H1 (cell line): ENCODE measurements at regions not wholly inside any gene's neighbourhood (a gene's known extent, or its start where the extent isn't known, plus 50 kb on each side); places are given as distances from the start of the nearest gene placed in this dataset.

Experiments
- CTCF ChIA-PET: fragments of 300-600 bp; sonication (Branson Sonifier 250); formaldehyde crosslinking; loops from one replicate; lab custom pipeline; 2021; ENCODE audit not compliant: partially characterized antibody; lab: Charles Lee
- POLR2A ChIA-PET: fragments of 300-600 bp; sonication (Branson Sonifier 250); formaldehyde crosslinking; loops from one replicate; lab custom pipeline; 2021; ENCODE audit warnings: inconsistent platforms; ENCODE audit not compliant: partially characterized antibody; lab: Charles Lee
- DNase-seq, 2 experiments: peaks; one replicate each; pipeline versions ENCODE4 v3.0.0 to v3.0.0-alpha.2; 2010 to 2022; ENCODE audit warnings: low spot score in 2 of 2, low read depth in 1 of 2, mixed read lengths in 1 of 2
- FAIRE-seq: peaks from 2 replicates; lab custom pipeline; 2011; peaks lifted over from hg19 to GRCh38; lab: Jason Lieb, UNC
- H2AFZ ChIP-seq: 2 replicates; pipeline ENCODE4 v1.8.1; 2012; ENCODE audit warnings: low read length, inconsistent platforms
- H2AK5ac ChIP-seq: 2 replicates; pipeline ENCODE4 v1.6.1; 2013; ENCODE audit warnings: low read depth, low read length
- H2BK120ac ChIP-seq: replicated peaks from 2 replicates; pipeline ENCODE3; 2013; ENCODE audit warnings: low read depth, low read length, inconsistent platforms
- H2BK12ac ChIP-seq: 2 replicates; pipeline ENCODE4 v1.6.1; 2013; ENCODE audit warnings: low read depth, low read length
- H2BK15ac ChIP-seq: 2 replicates; pipeline ENCODE4 v1.6.1; 2013; ENCODE audit warnings: low read length
- H2BK20ac ChIP-seq: 2 replicates; pipeline ENCODE4 v1.6.1; 2013; ENCODE audit warnings: low read length
- H2BK5ac ChIP-seq: 2 replicates; pipeline ENCODE4 v1.6.1; 2013; ENCODE audit warnings: low read depth, low read length
- H3K14ac ChIP-seq: 2 replicates; pipeline ENCODE4 v1.6.1; 2013; ENCODE audit warnings: inconsistent platforms; ENCODE audit not compliant: insufficient read length
- H3K18ac ChIP-seq: 2 replicates; pipeline ENCODE4 v1.6.1; 2013; ENCODE audit warnings: low read length; ENCODE audit errors: extremely low read depth
- H3K23ac ChIP-seq: 2 replicates; pipeline ENCODE4 v1.6.1; 2013; ENCODE audit warnings: inconsistent platforms; ENCODE audit not compliant: insufficient read length
- H3K23me2 ChIP-seq: 2 replicates; pipeline ENCODE4 v1.6.1; 2013; ENCODE audit warnings: low read depth, low read length
- H3K27ac ChIP-seq: 2 replicates; pipeline ENCODE4 v1.6.1; 2011; ENCODE audit warnings: low read depth, low read length, inconsistent platforms
- H3K27me3 ChIP-seq, 4 experiments: replicated peaks in 1 of 4; 1 replicate in 1 of 4; 2 replicates in 3 of 4; pipeline versions ENCODE4 v1.6.1 to v1.8.1; 2011 to 2013; ENCODE audit warnings: low read length in 3 of 4, mild to moderate bottlenecking in 3 of 4, inconsistent platforms in 2 of 4, mixed read lengths in 2 of 4, moderate library complexity in 1 of 4; ENCODE audit not compliant: control insufficient read depth in 3 of 4, insufficient read depth in 3 of 4; ENCODE audit errors: extremely low read depth in 1 of 4
- H3K36me3 ChIP-seq, 4 experiments: 2 replicates each; pipeline versions ENCODE4 v1.6.1 to v1.8.1; 2011 to 2013; ENCODE audit warnings: mild to moderate bottlenecking in 4 of 4, low read length in 3 of 4, moderate library complexity in 2 of 4, control low read depth in 1 of 4, inconsistent platforms in 1 of 4; ENCODE audit not compliant: insufficient read depth in 4 of 4, control insufficient read depth in 2 of 4
- H3K4ac ChIP-seq: replicated peaks from 2 replicates; pipeline ENCODE3; 2013; ENCODE audit warnings: low read length, low read depth, mixed read lengths, inconsistent platforms; ENCODE audit not compliant: insufficient read length
- H3K4me1 ChIP-seq, 4 experiments: replicated peaks in 1 of 4; 1 replicate in 1 of 4; 2 replicates in 3 of 4; pipeline versions ENCODE4 v1.6.1 to v1.8.1; 2011 to 2013; ENCODE audit warnings: low read length in 3 of 4, inconsistent platforms in 2 of 4, mixed read lengths in 1 of 4; ENCODE audit not compliant: insufficient read depth in 4 of 4, control insufficient read depth in 3 of 4
- H3K4me2 ChIP-seq, 2 experiments: 2 replicates each; pipeline versions ENCODE4 v1.6.1 to v1.8.1; 2011 to 2013; ENCODE audit warnings: low read depth in 2 of 2, low read length in 2 of 2, control low read depth in 1 of 2, inconsistent platforms in 1 of 2, mild to moderate bottlenecking in 1 of 2; ENCODE audit not compliant: insufficient read depth in 1 of 2
- H3K4me3 ChIP-seq, 4 experiments: fragments of 200-600, 300-600 bp in 1 of 4; sonication (generic), shearing (Covaris generic), sonication (Bioruptor Twin) in 1 of 4; 2 replicates each; pipeline versions ENCODE4 v1.5.1 to v1.8.1; 2011 to 2016; ENCODE audit warnings: low read length in 4 of 4, low read depth in 3 of 4, control low read depth in 2 of 4, inconsistent platforms in 2 of 4, mild to moderate bottlenecking in 2 of 4, mixed read lengths in 1 of 4, moderate library complexity in 1 of 4; ENCODE audit not compliant: insufficient read depth in 2 of 4; ENCODE audit errors: extremely low read depth in 1 of 4
- H3K56ac ChIP-seq: replicated peaks from 2 replicates; pipeline ENCODE3; 2013; ENCODE audit warnings: low read depth, mild to moderate bottlenecking, mixed read lengths, low read length, inconsistent platforms; ENCODE audit not compliant: insufficient read length
- H3K79me1 ChIP-seq: 2 replicates; pipeline ENCODE4 v1.6.1; 2013; ENCODE audit warnings: low read depth, low read length, control low read depth
- H3K79me2 ChIP-seq, 2 experiments: 2 replicates each; pipeline versions ENCODE4 v1.6.1 to v1.8.1; 2012 to 2013; ENCODE audit warnings: low read length in 2 of 2, mild to moderate bottlenecking in 2 of 2, inconsistent platforms in 1 of 2; ENCODE audit not compliant: insufficient read depth in 2 of 2, control insufficient read depth in 1 of 2
- H3K9ac ChIP-seq, 4 experiments: replicated peaks in 1 of 4; 1 replicate in 1 of 4; 2 replicates in 3 of 4; pipeline versions ENCODE4 v1.6.1 to v1.8.1; 2011 to 2013; ENCODE audit warnings: low read depth in 3 of 4, low read length in 3 of 4, control low read depth in 2 of 4, mild to moderate bottlenecking in 2 of 4, moderate library complexity in 2 of 4, inconsistent platforms in 1 of 4; ENCODE audit errors: extremely low read depth in 1 of 4
- H3K9me3 ChIP-seq, 2 experiments: 2 replicates each; pipeline versions ENCODE4 v1.6.1 to v1.8.1; 2012 to 2013; ENCODE audit warnings: mild to moderate bottlenecking in 2 of 2, moderate library complexity in 2 of 2, control low read depth in 1 of 2, inconsistent platforms in 1 of 2, low read depth in 1 of 2, low read length in 1 of 2, mixed read lengths in 1 of 2; ENCODE audit not compliant: insufficient read depth in 2 of 2
- H4K20me1 ChIP-seq, 2 experiments: replicated peaks in 1 of 2; 2 replicates each; pipeline versions ENCODE3 to v1.8.1; 2011 to 2013; ENCODE audit warnings: inconsistent platforms in 2 of 2, low read length in 2 of 2, mild to moderate bottlenecking in 1 of 2; ENCODE audit not compliant: insufficient read depth in 2 of 2, control insufficient read depth in 1 of 2
- H4K5ac ChIP-seq: 2 replicates; pipeline ENCODE4 v1.6.1; 2013; ENCODE audit warnings: low read length, low read depth, mixed read lengths, inconsistent platforms; ENCODE audit not compliant: insufficient read length
- H4K8ac ChIP-seq: 2 replicates; pipeline ENCODE4 v1.8.0; 2013; ENCODE audit warnings: mild to moderate bottlenecking, moderate library complexity, low read length, inconsistent platforms; ENCODE audit not compliant: insufficient read depth; ENCODE audit errors: extremely low read depth
- H4K91ac ChIP-seq: replicated peaks from 2 replicates; pipeline ENCODE3; 2013; ENCODE audit warnings: low read length, mixed read lengths, inconsistent platforms; ENCODE audit not compliant: insufficient read length
- PHF8 ChIP-seq: fragments of 200-600 bp; sonication (generic); conservative IDR thresholded peaks from 2 replicates; pipeline ENCODE4 v1.7.1; 2012; ENCODE audit warnings: low read depth, mild to moderate bottlenecking, inconsistent platforms, low read length, moderate library complexity
- TAF7 ChIP-seq: optimal IDR thresholded peaks from 2 replicates; pipeline ENCODE3; 2011; ENCODE audit warnings: low read depth, mild to moderate bottlenecking, inconsistent platforms, low read length, moderate library complexity, borderline replicate concordance
- WGBS, 2 experiments: shearing (Covaris generic) in 1 of 2; methylation state at CpG; one replicate each; pipeline versions ENCODE4 v1.1.6 to v1.1.7; 2013 to 2015; ENCODE audit warnings: low lambda C conversion rate in 2 of 2, mixed read lengths in 2 of 2, inconsistent platforms in 1 of 2, low coverage in 1 of 2, missing lambda C conversion rate in 1 of 2; ENCODE audit not compliant: insufficient replicate concordance in 2 of 2, insufficient coverage in 1 of 2, insufficient read length in 1 of 2; ENCODE audit errors: extremely low coverage in 1 of 2, missing lambda C conversion rate in 1 of 2; 5-methylcytosine and 5-hydroxymethylcytosine counted together
- TF ChIP-seq, protein P1 (sequence below): IDR thresholded peaks from 2 replicates; pipeline ENCODE4 v1.6.1; 2012; ENCODE audit warnings: inconsistent platforms
- TF ChIP-seq, protein P2 (sequence below), 3 experiments: IDR thresholded peaks; 1 replicate in 2 of 3; 2 replicates in 1 of 3; pipeline versions ENCODE4 v1.5.1 to v1.6.1; 2011; ENCODE audit warnings: low read length in 3 of 3, mild to moderate bottlenecking in 3 of 3, inconsistent platforms in 2 of 3, low read depth in 1 of 3, moderate library complexity in 1 of 3; ENCODE audit not compliant: insufficient read depth in 1 of 3; ENCODE audit errors: control extremely low read depth in 1 of 3

DNA sequence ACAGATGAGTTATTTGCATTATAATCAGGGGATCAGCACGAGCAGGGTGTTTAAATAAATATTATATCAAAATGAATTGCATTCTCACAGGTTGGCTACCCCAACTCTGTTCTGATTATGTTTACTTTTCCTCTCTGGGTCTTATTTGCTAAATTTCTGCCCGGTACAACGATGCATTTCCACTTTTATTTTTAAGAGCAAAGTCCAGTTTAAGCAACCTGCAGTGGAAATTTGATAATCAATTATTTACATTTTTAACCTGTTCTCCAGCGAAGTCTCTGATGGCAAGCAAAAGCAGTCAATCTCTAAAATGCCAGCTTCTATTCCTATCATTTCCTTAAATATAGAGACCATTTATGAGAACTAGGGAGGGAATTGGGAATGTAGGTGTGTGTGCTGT lies 966.6 kb upstream of the SOX11 start:
- POLR2A ChIA-PET, result no interaction called here
- Histone ChIP-seq H3K18ac (no peak overlapping the region), H3K9me3 (no peaks in the 10 kb centered on the region), H3K23me2 (no peaks in the 10 kb centered on the region), H2BK5ac (no peak overlapping the region), H3K36me3 (no peaks in the 10 kb centered on the region), H3K4me3 (no peak overlapping the region), H2BK15ac (no peak overlapping the region), H3K4me2 (no peak overlapping the region), H2AK5ac (no peak overlapping the region), H3K56ac (no peak overlapping the region), H4K20me1 (no peaks in the 10 kb centered on the region), H3K27ac (no peak overlapping the region), H2BK20ac (no peak overlapping the region), H3K9ac (no peak overlapping the region), H3K14ac (no peak overlapping the region), H2BK120ac (no peak overlapping the region), H4K91ac (no peak overlapping the region), H3K79me1 (no peaks in the 10 kb centered on the region), H2BK12ac (no peak overlapping the region), H3K79me2 (no peaks in the 10 kb centered on the region), H3K4ac (no peak overlapping the region), H3K27me3 (no peaks in the 10 kb centered on the region), H3K4me1 (no peaks in the 10 kb centered on the region), H4K8ac (no peak overlapping the region), H2AFZ (no peak overlapping the region), H3K23ac (no peak overlapping the region), H4K5ac (no peak overlapping the region)
- no peak for FAIRE-seq
- TF ChIP-seq, protein P1, sequence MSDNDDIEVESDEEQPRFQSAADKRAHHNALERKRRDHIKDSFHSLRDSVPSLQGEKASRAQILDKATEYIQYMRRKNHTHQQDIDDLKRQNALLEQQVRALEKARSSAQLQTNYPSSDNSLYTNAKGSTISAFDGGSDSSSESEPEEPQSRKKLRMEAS, result no peak
- TF ChIP-seq PHF8 (no peak), TAF7 (no peak)
- TF ChIP-seq, protein P2, sequence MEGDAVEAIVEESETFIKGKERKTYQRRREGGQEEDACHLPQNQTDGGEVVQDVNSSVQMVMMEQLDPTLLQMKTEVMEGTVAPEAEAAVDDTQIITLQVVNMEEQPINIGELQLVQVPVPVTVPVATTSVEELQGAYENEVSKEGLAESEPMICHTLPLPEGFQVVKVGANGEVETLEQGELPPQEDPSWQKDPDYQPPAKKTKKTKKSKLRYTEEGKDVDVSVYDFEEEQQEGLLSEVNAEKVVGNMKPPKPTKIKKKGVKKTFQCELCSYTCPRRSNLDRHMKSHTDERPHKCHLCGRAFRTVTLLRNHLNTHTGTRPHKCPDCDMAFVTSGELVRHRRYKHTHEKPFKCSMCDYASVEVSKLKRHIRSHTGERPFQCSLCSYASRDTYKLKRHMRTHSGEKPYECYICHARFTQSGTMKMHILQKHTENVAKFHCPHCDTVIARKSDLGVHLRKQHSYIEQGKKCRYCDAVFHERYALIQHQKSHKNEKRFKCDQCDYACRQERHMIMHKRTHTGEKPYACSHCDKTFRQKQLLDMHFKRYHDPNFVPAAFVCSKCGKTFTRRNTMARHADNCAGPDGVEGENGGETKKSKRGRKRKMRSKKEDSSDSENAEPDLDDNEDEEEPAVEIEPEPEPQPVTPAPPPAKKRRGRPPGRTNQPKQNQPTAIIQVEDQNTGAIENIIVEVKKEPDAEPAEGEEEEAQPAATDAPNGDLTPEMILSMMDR (IDR thresholded peaks at IDR 0.05; ENCODE audit: control extremely low read depth in 1 of 3, insufficient read depth in 1 of 3, low read depth in 1 of 3, low read length in 3 of 3), result no peak
- CTCF ChIA-PET, result no interaction called here
- 90% methylated on average over 4 of the region's 4 CpGs; no CpG with 5 or more reads in 1 of the 2 experiments for WGBS, 2 experiments
- DNase-seq, result no peak
